Glutamatergic neuron (in vitro differentiated cells): ENCODE measurements at regions not wholly inside any gene's neighbourhood (a gene's known extent, or its start where the extent isn't known, plus 50 kb on each side); places are given as distances from the start of the nearest gene placed in this dataset.

ENCODE experiments used
- DNase-seq: peaks from one replicate; pipeline ENCODE4 v3.0.0; 2022
- H3K27ac Mint-ChIP-seq: one replicate; pipeline ENCODE4 v1.8.0; 2020; ENCODE audit warnings: mild to moderate bottlenecking, mixed read lengths, inconsistent platforms; ENCODE audit not compliant: unreplicated experiment
- H3K27me3 Mint-ChIP-seq: one replicate; pipeline ENCODE4 v1.8.0; 2020; ENCODE audit warnings: mild to moderate bottlenecking, moderate library complexity, mixed read lengths, inconsistent platforms; ENCODE audit not compliant: unreplicated experiment
- H3K36me3 Mint-ChIP-seq: one replicate; pipeline ENCODE4 v1.8.0; 2020; ENCODE audit warnings: mild to moderate bottlenecking, mixed read lengths, inconsistent platforms; ENCODE audit not compliant: unreplicated experiment
- H3K4me1 Mint-ChIP-seq: one replicate; pipeline ENCODE4 v1.8.0; 2020; ENCODE audit warnings: mild to moderate bottlenecking, low read depth, mixed read lengths, inconsistent platforms; ENCODE audit not compliant: unreplicated experiment
- H3K4me3 Mint-ChIP-seq: one replicate; pipeline ENCODE4 v1.8.0; 2020; ENCODE audit warnings: mild to moderate bottlenecking, mixed read lengths, inconsistent platforms; ENCODE audit not compliant: unreplicated experiment
- H3K9me3 Mint-ChIP-seq: one replicate; pipeline ENCODE4 v1.8.0; 2020; ENCODE audit warnings: mild to moderate bottlenecking, moderate library complexity, mixed read lengths, inconsistent platforms; ENCODE audit not compliant: unreplicated experiment
- TF ChIP-seq, protein P1 (sequence below): fragments of 200-600 bp; sonication (generic); IDR thresholded peaks from one replicate; pipeline ENCODE4 v1.5.0; 2021; ENCODE audit not compliant: partially characterized antibody, unreplicated experiment

DNA sequence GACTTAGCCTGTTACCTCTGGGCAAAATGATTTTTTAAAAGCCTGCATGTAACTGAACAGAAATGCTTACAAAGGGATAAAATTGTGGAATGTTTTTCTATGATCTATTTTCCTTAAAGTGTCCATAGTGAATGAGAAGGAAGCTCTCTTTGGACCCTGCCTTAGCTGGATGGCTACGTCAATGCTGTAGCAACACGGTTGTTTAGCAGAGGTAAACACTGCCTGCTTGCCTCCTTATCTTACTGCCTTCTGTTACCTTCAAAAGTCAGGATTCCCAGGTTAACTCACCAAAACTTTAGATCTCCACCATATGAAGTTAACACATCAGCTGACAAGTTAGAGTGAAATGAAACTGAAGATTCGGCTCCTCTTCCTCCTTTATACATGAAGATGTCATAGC lies 402.6 kb downstream of the SAMD5 start:
- Mint-ChIP-seq H3K27ac (no peak overlapping the region), H3K9me3 (no peaks in the 10 kb centered on the region), H3K4me1 (no peaks in the 10 kb centered on the region), H3K27me3 (no peaks in the 10 kb centered on the region), H3K4me3 (no peak overlapping the region), H3K36me3 (no peaks in the 10 kb centered on the region)
- TF ChIP-seq, protein P1, sequence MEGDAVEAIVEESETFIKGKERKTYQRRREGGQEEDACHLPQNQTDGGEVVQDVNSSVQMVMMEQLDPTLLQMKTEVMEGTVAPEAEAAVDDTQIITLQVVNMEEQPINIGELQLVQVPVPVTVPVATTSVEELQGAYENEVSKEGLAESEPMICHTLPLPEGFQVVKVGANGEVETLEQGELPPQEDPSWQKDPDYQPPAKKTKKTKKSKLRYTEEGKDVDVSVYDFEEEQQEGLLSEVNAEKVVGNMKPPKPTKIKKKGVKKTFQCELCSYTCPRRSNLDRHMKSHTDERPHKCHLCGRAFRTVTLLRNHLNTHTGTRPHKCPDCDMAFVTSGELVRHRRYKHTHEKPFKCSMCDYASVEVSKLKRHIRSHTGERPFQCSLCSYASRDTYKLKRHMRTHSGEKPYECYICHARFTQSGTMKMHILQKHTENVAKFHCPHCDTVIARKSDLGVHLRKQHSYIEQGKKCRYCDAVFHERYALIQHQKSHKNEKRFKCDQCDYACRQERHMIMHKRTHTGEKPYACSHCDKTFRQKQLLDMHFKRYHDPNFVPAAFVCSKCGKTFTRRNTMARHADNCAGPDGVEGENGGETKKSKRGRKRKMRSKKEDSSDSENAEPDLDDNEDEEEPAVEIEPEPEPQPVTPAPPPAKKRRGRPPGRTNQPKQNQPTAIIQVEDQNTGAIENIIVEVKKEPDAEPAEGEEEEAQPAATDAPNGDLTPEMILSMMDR = no peak
- DNase-seq = no peak

GRCh38 chr6:147911686-147912085 lies 403.2 kb downstream of the SAMD5 start:
- Mint-ChIP-seq H3K4me1 (no peaks in the 10 kb centered on the region), H3K27ac (no peak overlapping the region), H3K4me3 (no peak overlapping the region)

DNA sequence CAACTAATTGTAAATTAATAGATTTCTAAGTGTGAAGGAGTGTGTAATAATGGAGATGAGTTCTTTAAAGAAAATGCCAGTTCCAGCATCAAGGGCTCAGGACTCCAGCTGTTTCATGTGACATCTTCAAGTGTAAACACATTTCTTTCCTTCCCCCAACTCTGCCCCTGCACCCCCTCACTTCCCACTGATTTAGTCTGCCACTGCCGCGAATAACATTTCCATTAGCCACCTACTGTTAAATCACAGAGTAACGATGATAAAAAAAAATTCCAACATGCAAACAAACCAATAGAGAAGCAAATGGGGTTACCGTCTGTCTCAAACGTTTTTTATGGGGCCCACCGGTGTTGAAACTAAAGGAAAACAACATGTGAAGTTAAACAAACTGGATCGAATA lies 414.3 kb downstream of the SAMD5 start:
- H3K9me3 Mint-ChIP-seq = peaks cover 1% of the 10 kb centered on the region
- H3K36me3 Mint-ChIP-seq = peaks cover 6% of the 10 kb centered on the region
- TF ChIP-seq, protein P1 = no peak
- no peak for DNase-seq
- H3K27ac Mint-ChIP-seq = no peak overlapping the region
- no peak overlapping the region for H3K4me3 Mint-ChIP-seq
- no peaks in the 10 kb centered on the region for H3K4me1 Mint-ChIP-seq
- no peaks in the 10 kb centered on the region for H3K27me3 Mint-ChIP-seq

More at GRCh38 chr6:147911686-147912085, 403.2 kb downstream of the SAMD5 start:
- DNase-seq = no peak
- H3K27me3 Mint-ChIP-seq = no peaks in the 10 kb centered on the region
- no peaks in the 10 kb centered on the region for H3K36me3 Mint-ChIP-seq
- TF ChIP-seq, protein P1 = no peak
- H3K9me3 Mint-ChIP-seq = no peaks in the 10 kb centered on the region

GRCh38 chr6:147924598-147924997 lies 416.1 kb downstream of the SAMD5 start:
- Mint-ChIP-seq H3K27ac (no peak overlapping the region), H3K36me3 (peaks cover 10% of the 10 kb centered on the region), H3K27me3 (no peaks in the 10 kb centered on the region), H3K9me3 (peaks cover 1% of the 10 kb centered on the region), H3K4me3 (no peak overlapping the region), H3K4me1 (no peaks in the 10 kb centered on the region)
- TF ChIP-seq, protein P1 = no peak
- DNase-seq = no peak

GRCh38 chr6:147925826-147926225 lies 416.8 kb upstream of the SASH1 start:
- TF ChIP-seq, protein P1 = no peak
- Mint-ChIP-seq H3K4me3 (no peak overlapping the region), H3K27me3 (no peaks in the 10 kb centered on the region), H3K4me1 (no peaks in the 10 kb centered on the region), H3K9me3 (peaks cover 1% of the 10 kb centered on the region), H3K27ac (no peak overlapping the region), H3K36me3 (peaks cover 10% of the 10 kb centered on the region)
- DNase-seq = no peak
